Stomach smooth muscle (tissue), 2 donors: ENCODE measurements at regions not wholly inside any gene's neighbourhood (a gene's known extent, or its start where the extent isn't known, plus 50 kb on each side); places are given as distances from the start of the nearest gene placed in this dataset.

Experiments
- H3K27ac ChIP-seq: one replicate; pipeline ENCODE4 v1.7.0; 2013; ENCODE audit warnings: mild to moderate bottlenecking, low read length, inconsistent platforms
- H3K27me3 ChIP-seq, 2 donors: one replicate each; pipeline ENCODE4 v1.7.0; 2013; ENCODE audit warnings: low read length in 2 of 2; ENCODE audit not compliant: insufficient read depth in 2 of 2, control insufficient read depth in 1 of 2
- H3K36me3 ChIP-seq, 2 donors: one replicate each; pipeline ENCODE4 v1.7.0; 2013; ENCODE audit warnings: low read length in 2 of 2; ENCODE audit not compliant: control insufficient read depth in 2 of 2, insufficient read depth in 2 of 2
- H3K4me1 ChIP-seq: one replicate; pipeline ENCODE4 v1.7.0; 2013; ENCODE audit warnings: low read length; ENCODE audit not compliant: control insufficient read depth, insufficient read depth
- H3K4me3 ChIP-seq, 2 donors: one replicate each; pipeline ENCODE4 v1.7.0; 2013; ENCODE audit warnings: low read length in 2 of 2
- H3K9ac ChIP-seq, 2 donors: one replicate each; pipeline ENCODE4 v1.7.0; 2013; ENCODE audit warnings: low read length in 2 of 2, mild to moderate bottlenecking in 1 of 2
- H3K9me3 ChIP-seq, 2 donors: one replicate each; pipeline ENCODE4 v1.7.0; 2013; ENCODE audit warnings: low read length in 2 of 2; ENCODE audit not compliant: control insufficient read depth in 2 of 2
- donor health status: healthy.
- donor health status: Pancreatic carcinoma.

GRCh38 chr5:58259685-58260152 is 200.2 kb downstream of the PLK2 start:
- H3K4me3 ChIP-seq = no peak overlapping the region
- H3K27me3 ChIP-seq = no peaks in the 10 kb centered on the region
- H3K4me1 ChIP-seq = no peaks in the 10 kb centered on the region
- H3K9ac ChIP-seq = no peak overlapping the region
- no peak overlapping the region for H3K27ac ChIP-seq
- H3K36me3 ChIP-seq = no peaks in the 10 kb centered on the region
- no peaks in the 10 kb centered on the region for H3K9me3 ChIP-seq

GRCh38 chr5:58258984-58259684 is 200.8 kb downstream of the PLK2 start:
- H3K4me3 ChIP-seq = no peak overlapping the region
- no peaks in the 10 kb centered on the region for H3K4me1 ChIP-seq
- no peaks in the 10 kb centered on the region for H3K27me3 ChIP-seq
- H3K9ac ChIP-seq = no peak overlapping the region
- H3K27ac ChIP-seq = no peak overlapping the region
- no peaks in the 10 kb centered on the region for H3K9me3 ChIP-seq
- H3K36me3 ChIP-seq = no peaks in the 10 kb centered on the region

GRCh38 chr5:58255970-58256369 is 203.9 kb downstream of the PLK2 start:
- no peaks in the 10 kb centered on the region for H3K4me1 ChIP-seq
- no peaks in the 10 kb centered on the region for H3K9me3 ChIP-seq
- H3K4me3 ChIP-seq = no peak overlapping the region
- no peaks in the 10 kb centered on the region for H3K36me3 ChIP-seq
- H3K27me3 ChIP-seq = no peaks in the 10 kb centered on the region
- no peak overlapping the region for H3K9ac ChIP-seq
- no peak overlapping the region for H3K27ac ChIP-seq

GRCh38 chr5:58255386-58255785 is 204.5 kb downstream of the PLK2 start:
- Histone ChIP-seq H3K9me3 (no peaks in the 10 kb centered on the region), H3K36me3 (no peaks in the 10 kb centered on the region), H3K27ac (no peak overlapping the region), H3K4me1 (no peaks in the 10 kb centered on the region), H3K27me3 (no peaks in the 10 kb centered on the region), H3K9ac (no peak overlapping the region), H3K4me3 (no peak overlapping the region)

- H3K27ac ChIP-seq = no peak overlapping the region
- H3K4me1 ChIP-seq = no peaks in the 10 kb centered on the region
- no peak overlapping the region for H3K4me3 ChIP-seq
- H3K9ac ChIP-seq = no peak overlapping the region
- no peaks in the 10 kb centered on the region for H3K36me3 ChIP-seq
- no peaks in the 10 kb centered on the region for H3K27me3 ChIP-seq
- no peaks in the 10 kb centered on the region for H3K9me3 ChIP-seq
These were observed 211.7 kb downstream of the PLK2 start for GRCh38 chr5:58248221-58248620.

GRCh38 chr5:58246461-58246944 is 213.4 kb downstream of the PLK2 start:
- Histone ChIP-seq H3K9me3 (no peaks in the 10 kb centered on the region), H3K27ac (no peak overlapping the region), H3K4me1 (no peaks in the 10 kb centered on the region), H3K4me3 (no peak overlapping the region), H3K9ac (no peak overlapping the region), H3K36me3 (no peaks in the 10 kb centered on the region), H3K27me3 (no peaks in the 10 kb centered on the region)

GRCh38 chr5:58245476-58245840 is 214.4 kb downstream of the PLK2 start:
- H3K36me3 ChIP-seq = no peaks in the 10 kb centered on the region
- no peaks in the 10 kb centered on the region for H3K9me3 ChIP-seq
- H3K4me3 ChIP-seq = no peak overlapping the region

GRCh38 chr5:58244819-58245475 is 214.9 kb downstream of the PLK2 start:
- no peaks in the 10 kb centered on the region for H3K36me3 ChIP-seq
- H3K27ac ChIP-seq = no peak overlapping the region
- no peak overlapping the region for H3K9ac ChIP-seq
- no peaks in the 10 kb centered on the region for H3K4me1 ChIP-seq
- H3K27me3 ChIP-seq = no peaks in the 10 kb centered on the region
- no peak overlapping the region for H3K4me3 ChIP-seq
- no peaks in the 10 kb centered on the region for H3K9me3 ChIP-seq

More at GRCh38 chr5:58245476-58245840, 214.4 kb downstream of the PLK2 start:
- Histone ChIP-seq H3K4me1 (no peaks in the 10 kb centered on the region), H3K27me3 (no peaks in the 10 kb centered on the region), H3K27ac (no peak overlapping the region), H3K9ac (no peak overlapping the region)

GRCh38 chr5:58241389-58241788 is 218.5 kb downstream of the PLK2 start:
- H3K4me1 ChIP-seq = no peaks in the 10 kb centered on the region
- no peak overlapping the region for H3K27ac ChIP-seq

GRCh38 chr5:58240322-58240721 is 219.6 kb downstream of the PLK2 start:
- H3K27me3 ChIP-seq = no peaks in the 10 kb centered on the region
- H3K36me3 ChIP-seq = no peaks in the 10 kb centered on the region
- no peaks in the 10 kb centered on the region for H3K4me1 ChIP-seq
- no peak overlapping the region for H3K27ac ChIP-seq
- no peak overlapping the region for H3K4me3 ChIP-seq
- no peak overlapping the region for H3K9ac ChIP-seq
- H3K9me3 ChIP-seq = no peaks in the 10 kb centered on the region

More at GRCh38 chr5:58241389-58241788, 218.5 kb downstream of the PLK2 start:
- H3K27me3 ChIP-seq = no peaks in the 10 kb centered on the region
- H3K4me3 ChIP-seq = no peak overlapping the region
- no peaks in the 10 kb centered on the region for H3K9me3 ChIP-seq
- no peaks in the 10 kb centered on the region for H3K36me3 ChIP-seq
- H3K9ac ChIP-seq = no peak overlapping the region

- Histone ChIP-seq H3K36me3 (no peaks in the 10 kb centered on the region), H3K4me3 (no peak overlapping the region), H3K4me1 (no peaks in the 10 kb centered on the region), H3K27ac (no peak overlapping the region), H3K9me3 (no peaks in the 10 kb centered on the region), H3K9ac (no peak overlapping the region), H3K27me3 (no peaks in the 10 kb centered on the region)
These were observed 220.2 kb downstream of the PLK2 start for GRCh38 chr5:58239731-58240130.
